Activated CD4-positive, CD25-positive, alpha-beta regulatory T cell treated with anti-CD3 and anti-CD28 coated beads, Interleukin-2, amount 50 U/mL, for 72 hours (primary cell): ENCODE measurements at regions not wholly inside any gene's neighbourhood (a gene's known extent, or its start where the extent isn't known, plus 50 kb on each side); places are given as distances from the start of the nearest gene placed in this dataset.

Experiments used
- DNase-seq: peaks from one replicate; pipeline ENCODE4 v3.0.0; 2021

- no peak for DNase-seq
These were observed 53.5 kb upstream of the FAM9B start for GRCh38 chrX:9087271-9088040.

- DNase-seq = no peak
These were observed 55.0 kb upstream of the FAM9B start for GRCh38 chrX:9088896-9089295.

- no peak for DNase-seq
These were observed 56.8 kb upstream of the FAM9B start for GRCh38 chrX:9090766-9091165.

- no peak for DNase-seq
These were observed 57.3 kb upstream of the FAM9B start for GRCh38 chrX:9091258-9091657.

GRCh38 chrX:9102956-9103355, 69.0 kb upstream of the FAM9B start:
- no peak for DNase-seq

- DNase-seq = no peak
These were observed 74.1 kb upstream of the FAM9B start for GRCh38 chrX:9108054-9108453.

- no peak for DNase-seq
These were observed 76.9 kb upstream of the FAM9B start for GRCh38 chrX:9110808-9111207.

- DNase-seq = no peak
These were observed 80.3 kb upstream of the FAM9B start for GRCh38 chrX:9114245-9114644.

GRCh38 chrX:9117851-9118250, 83.9 kb upstream of the FAM9B start:
- no peak for DNase-seq

- DNase-seq = no peak
These were observed 88.8 kb upstream of the FAM9B start for GRCh38 chrX:9122519-9123245.

GRCh38 chrX:9127986-9128385, 94.1 kb upstream of the FAM9B start:
- DNase-seq = no peak

- no peak for DNase-seq
These were observed 96.1 kb upstream of the FAM9B start for GRCh38 chrX:9130031-9130430.

- no peak for DNase-seq
These were observed 97.1 kb upstream of the FAM9B start for GRCh38 chrX:9131066-9131465.

GRCh38 chrX:9132036-9132638, 98.2 kb upstream of the FAM9B start:
- DNase-seq = no peak

- no peak for DNase-seq
These were observed 99.5 kb upstream of the FAM9B start for GRCh38 chrX:9133426-9133825.

- DNase-seq = no peak
These were observed 100.4 kb upstream of the FAM9B start for GRCh38 chrX:9134366-9134765.

GRCh38 chrX:9135901-9136510, 102.1 kb upstream of the FAM9B start:
- DNase-seq = no peak

- DNase-seq = no peak
These were observed 103.2 kb upstream of the FAM9B start for GRCh38 chrX:9137152-9137551.

GRCh38 chrX:9141496-9141895, 107.6 kb upstream of the FAM9B start:
- no peak for DNase-seq

GRCh38 chrX:9144701-9145241, 110.8 kb upstream of the FAM9B start:
- no peak for DNase-seq

GRCh38 chrX:9146657-9147056, 112.7 kb upstream of the FAM9B start:
- DNase-seq = no peak

GRCh38 chrX:9147086-9147485, 113.2 kb upstream of the FAM9B start:
- DNase-seq = no peak

GRCh38 chrX:9147726-9148125, 113.8 kb upstream of the FAM9B start:
- no peak for DNase-seq
